D721Med (cell line): ENCODE measurements at regions not wholly inside any gene's neighbourhood (a gene's known extent, or its start where the extent isn't known, plus 50 kb on each side); places are given as distances from the start of the nearest gene placed in this dataset.

Experiments used
- DNase-seq: peaks from one replicate; pipeline ENCODE4 v3.0.0; 2011; ENCODE audit warnings: low spot score; ENCODE audit not compliant: insufficient read length
- FAIRE-seq: peaks from 2 replicates; lab custom pipeline; 2011; peaks lifted over from hg19 to GRCh38; lab: Jason Lieb, UNC
- CTCF ChIP-seq: IDR thresholded peaks from 2 replicates; pipeline ENCODE4 v1.5.1; 2012; ENCODE audit warnings: mild to moderate bottlenecking, control low read depth; ENCODE audit not compliant: insufficient read depth; ENCODE audit errors: missing control alignments

GRCh38 chr9:109975574-109976295 lies 195.7 kb downstream of the PALM2AKAP2 start:
- no peak for TF ChIP-seq CTCF
- DNase-seq (no peak), FAIRE-seq (no peak)

GRCh38 chr9:109976303-109976702 lies 196.3 kb downstream of the PALM2AKAP2 start:
- no peak for TF ChIP-seq CTCF
- DNase-seq (no peak), FAIRE-seq (no peak)

GRCh38 chr9:109977521-109977920 lies 197.5 kb downstream of the PALM2AKAP2 start:
- TF ChIP-seq CTCF, result no peak
- FAIRE-seq (no peak), DNase-seq (no peak)

GRCh38 chr9:109981091-109981490 lies 201.1 kb downstream of the PALM2AKAP2 start:
- FAIRE-seq (no peak), DNase-seq (no peak)
- TF ChIP-seq CTCF, result no peak

GRCh38 chr9:109986521-109986991 lies 206.6 kb downstream of the PALM2AKAP2 start:
- no peak for FAIRE-seq
- DNase-seq, result no peak
- TF ChIP-seq CTCF, result no peak

- FAIRE-seq (no peak), DNase-seq (no peak)
- TF ChIP-seq CTCF, result no peak
These were observed 209.3 kb downstream of the PALM2AKAP2 start for GRCh38 chr9:109989296-109989695.

GRCh38 chr9:109990541-109990940 lies 210.5 kb downstream of the PALM2AKAP2 start:
- TF ChIP-seq CTCF, result no peak
- FAIRE-seq, result no peak
- no peak for DNase-seq
